GM19463 (cell line): ENCODE measurements at regions not wholly inside any gene's neighbourhood (a gene's known extent, or its start where the extent isn't known, plus 50 kb on each side); places are given as distances from the start of the nearest gene placed in this dataset.
"Not testable (repeated sequence)": the region's sequence is repeated elsewhere in the genome, so short reads cannot be mapped to it uniquely, and the experiment has no call there.

ENCODE experiments used
- ATAC-seq: cut with Tn5 transposase; IDR thresholded peaks from one replicate; pipeline ENCODE4 v1.9.1; 2021; ENCODE audit warnings: mild to moderate bottlenecking, moderate library complexity; ENCODE audit not compliant: unreplicated experiment

DNA sequence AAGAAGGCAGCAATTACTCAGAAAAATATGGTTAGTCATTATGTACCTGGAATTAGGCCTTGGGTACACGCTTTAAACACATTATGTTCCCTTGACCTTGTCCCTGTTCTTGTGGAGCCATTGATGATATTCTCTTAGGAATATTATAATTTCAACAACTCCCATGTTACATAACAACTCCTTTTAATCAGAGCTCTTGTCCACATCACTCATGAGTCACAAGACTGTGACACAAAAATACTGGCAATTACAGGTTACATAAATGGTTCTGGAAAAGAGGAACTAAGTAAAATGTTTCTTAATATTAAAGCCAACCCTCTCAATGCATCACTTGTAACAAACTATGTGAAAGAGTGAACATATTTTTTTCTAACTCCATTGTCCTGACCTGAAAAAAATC is 143.8 kb upstream of the PCLO start:
- no peak for ATAC-seq

GRCh38 chr7:83305027-83305426 is 142.3 kb upstream of the PCLO start:
- ATAC-seq: no peak

DNA sequence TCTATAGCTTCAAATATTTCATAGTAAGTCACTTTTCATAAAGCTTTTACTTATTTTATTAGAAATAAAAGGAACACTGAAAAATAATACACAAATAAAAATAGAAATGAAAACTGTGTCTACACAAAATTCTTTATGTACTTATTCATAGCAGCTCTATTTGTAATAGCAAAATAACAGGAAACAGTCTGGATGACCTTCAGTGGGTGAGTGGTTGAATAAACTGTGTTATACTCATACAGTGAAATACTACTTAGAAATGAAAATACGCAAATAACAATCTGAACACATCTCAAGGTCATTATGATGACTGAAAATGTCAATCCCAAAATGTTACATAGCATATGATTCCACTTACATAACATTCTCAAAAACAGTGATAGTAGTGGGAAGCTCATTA is 138.7 kb upstream of the PCLO start:
- ATAC-seq: no peak

GRCh38 chr7:83290211-83290610 is 127.5 kb upstream of the PCLO start:
- ATAC-seq: no peak

- no peak for ATAC-seq
Measured at GRCh38 chr7:83289419-83289993, 126.8 kb upstream of the PCLO start.

DNA sequence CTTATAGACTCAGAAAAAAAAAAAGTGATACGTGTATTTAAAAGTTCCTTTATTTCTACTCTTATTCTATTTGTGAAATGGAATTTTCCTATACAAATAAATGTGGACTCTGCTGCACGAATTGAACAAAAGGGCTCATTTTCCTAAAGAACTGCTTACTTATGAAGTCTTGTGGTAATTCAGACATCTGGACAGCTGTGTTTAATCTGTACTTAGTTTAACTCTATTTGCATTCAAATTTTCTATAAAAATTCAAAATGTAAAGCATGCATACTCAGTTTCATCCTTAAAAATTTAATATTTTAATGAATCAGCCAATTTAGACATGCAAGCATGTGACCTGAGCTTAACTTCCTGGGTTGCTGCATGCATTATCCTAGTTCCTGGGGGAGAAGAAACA is 118.0 kb upstream of the PCLO start:
- ATAC-seq: no peak

GRCh38 chr7:83276250-83276649 is 113.6 kb upstream of the PCLO start:
- no peak for ATAC-seq

DNA sequence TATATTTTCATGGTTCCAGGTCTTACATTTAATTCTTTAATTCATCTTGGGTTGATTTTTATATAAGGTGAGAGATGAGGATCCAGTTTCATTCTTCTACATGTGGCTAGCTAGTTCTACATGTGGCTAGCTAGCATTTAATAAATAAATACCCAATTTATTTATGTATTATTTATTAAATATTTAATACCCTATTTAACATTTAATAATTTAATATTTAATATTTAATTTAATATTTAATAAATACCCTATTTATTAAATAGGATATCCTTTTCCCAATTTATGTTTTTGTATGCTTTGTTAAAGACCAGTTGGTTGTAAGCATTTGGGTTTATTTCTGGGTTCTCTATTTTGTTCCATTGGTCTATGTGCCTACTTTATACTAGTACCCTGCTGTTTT is 111.0 kb upstream of the PCLO start:
- no peak for ATAC-seq

DNA sequence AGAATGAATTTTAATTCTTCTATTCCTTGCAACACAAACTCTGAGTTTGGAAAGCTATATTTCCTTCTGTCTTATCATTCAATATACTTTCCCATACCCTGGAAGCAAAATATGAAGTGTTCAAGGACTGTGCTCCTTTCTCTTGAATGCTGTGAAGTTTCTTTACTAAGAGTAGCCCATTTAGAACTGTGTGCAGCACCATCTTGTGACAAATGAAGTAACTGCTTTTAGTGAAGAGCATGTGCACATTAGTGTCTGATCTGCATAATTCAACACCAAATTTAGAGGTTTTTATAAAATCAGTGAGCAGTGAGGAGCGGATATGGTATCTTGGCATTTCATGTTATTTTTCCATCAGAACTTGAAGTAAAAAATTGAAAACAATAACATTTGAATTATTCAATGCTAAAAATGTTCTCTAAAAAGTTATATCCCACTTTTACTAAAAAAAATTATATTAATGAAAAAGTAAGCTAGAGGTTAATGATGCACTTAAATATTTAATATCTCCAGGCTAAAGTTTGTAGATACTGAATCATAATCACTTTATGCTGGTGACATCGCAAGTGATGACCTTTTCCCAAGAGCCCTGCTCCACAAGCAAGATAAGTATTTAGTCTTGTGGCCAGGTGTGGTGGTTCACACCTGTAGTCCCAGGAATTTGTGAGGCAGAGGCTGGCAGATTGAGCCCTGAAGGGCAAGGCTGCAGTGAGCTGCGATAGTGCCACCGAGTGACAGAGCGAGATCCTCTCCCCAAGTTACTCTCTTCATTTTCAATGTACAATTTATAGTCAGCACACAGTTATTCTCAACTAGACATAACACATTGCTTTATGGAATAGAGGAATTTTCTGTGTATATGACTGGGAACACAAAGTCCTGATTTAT is 108.8 kb upstream of the PCLO start:
- ATAC-seq: no peak

GRCh38 chr7:83270407-83270806 is 107.7 kb upstream of the PCLO start:
- ATAC-seq: peak; percentile 41

- ATAC-seq: no peak
Measured at GRCh38 chr7:83267141-83267631, 104.5 kb upstream of the PCLO start.

DNA sequence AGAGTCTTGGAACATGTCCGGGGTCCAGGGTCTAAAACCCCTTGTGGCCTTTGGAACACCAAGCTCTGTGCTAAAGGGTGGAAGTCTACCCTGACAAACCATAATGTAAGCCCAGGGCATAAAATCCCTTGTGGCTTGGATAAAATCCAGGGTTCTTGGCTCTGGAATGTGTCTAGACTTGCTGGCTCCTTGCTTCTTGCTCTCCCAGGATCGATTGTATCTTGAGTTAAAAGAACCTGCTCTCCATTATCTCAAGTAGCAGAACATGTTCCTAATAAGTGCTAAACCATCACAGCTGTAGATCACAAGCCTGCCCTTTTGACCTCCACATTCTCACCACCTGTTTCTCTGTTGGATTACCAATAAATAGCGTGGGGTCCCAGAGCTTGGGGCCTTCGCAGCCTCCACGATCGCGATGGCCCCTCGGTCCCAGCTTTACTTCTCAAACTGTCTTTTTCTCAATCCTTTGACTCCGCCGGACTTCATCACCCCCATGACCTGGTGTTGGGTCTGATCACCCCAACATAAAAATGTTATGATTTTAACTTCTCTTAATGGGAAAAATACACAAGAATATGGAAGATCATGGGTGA is 100.9 kb upstream of the PCLO start:
- not testable (repeated sequence) for ATAC-seq

DNA sequence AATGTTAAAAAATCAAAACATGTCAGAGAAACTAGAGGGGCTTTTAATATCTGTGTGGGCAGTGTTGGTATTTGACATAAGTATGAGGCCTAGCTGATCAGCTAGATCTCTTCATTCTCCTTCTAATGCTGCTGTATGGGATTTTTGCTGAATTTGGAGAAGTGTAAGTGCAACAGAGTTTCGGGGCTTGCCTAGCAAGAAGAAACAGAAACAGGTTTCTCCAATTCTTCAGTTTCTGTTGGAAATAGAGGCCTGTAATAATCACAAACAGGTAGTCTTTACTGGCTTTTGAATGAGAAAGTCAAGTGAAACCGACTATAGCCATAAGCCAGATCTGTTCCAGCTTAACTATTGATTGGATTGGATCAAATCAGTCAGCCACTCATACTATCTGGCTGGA is 96.4 kb upstream of the PCLO start:
- no peak for ATAC-seq

DNA sequence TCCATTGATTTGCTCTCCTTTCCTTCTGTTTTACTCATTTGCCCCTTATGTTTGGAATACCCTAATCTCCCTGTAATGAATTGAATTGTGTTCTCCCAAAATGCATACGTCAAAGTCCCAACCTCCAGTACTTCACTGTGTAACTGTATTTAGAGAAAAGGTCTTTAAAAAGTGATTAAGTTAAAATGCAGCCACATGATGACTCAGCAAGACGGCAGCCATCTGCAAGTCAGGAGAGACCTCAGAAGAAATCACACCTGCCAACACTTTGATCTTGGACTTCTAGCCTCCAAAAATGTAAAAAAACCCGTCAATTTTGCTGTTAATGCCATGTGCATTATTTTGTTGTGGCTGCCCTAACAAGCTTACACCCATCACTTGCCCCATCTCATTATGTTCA is 85.3 kb upstream of the PCLO start:
- no peak for ATAC-seq

- ATAC-seq: not testable (repeated sequence)
Measured at GRCh38 chr7:83219231-83219630, 56.5 kb upstream of the PCLO start.

DNA sequence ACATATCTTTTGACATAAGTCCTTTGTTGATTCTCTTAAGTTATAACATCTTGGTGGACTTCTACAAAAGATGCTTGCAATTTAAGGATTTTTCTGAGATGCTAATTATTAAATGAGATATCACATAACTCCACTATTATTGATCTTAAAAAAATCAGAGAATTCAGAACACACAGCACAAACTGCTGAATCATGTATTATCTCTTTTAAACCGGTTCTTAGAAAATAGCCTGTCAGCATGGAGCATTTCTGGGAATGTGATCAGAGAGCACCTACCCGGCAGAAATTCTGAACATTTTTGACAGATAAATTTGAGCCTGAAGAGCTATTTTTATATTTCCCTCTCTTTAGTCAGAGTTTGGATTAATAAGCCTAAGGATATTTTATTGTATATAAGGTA is 50.2 kb upstream of the PCLO start:
- ATAC-seq: no peak
